ENCODE measurements at regions not wholly inside any gene's neighbourhood (a gene's known extent, or its start where the extent isn't known, plus 50 kb on each side); places are given as distances from the start of the nearest gene placed in this dataset.
"Not testable (repeated sequence)": the region's sequence is repeated elsewhere in the genome, so short reads cannot be mapped to it uniquely, and the experiment has no call there.

GRCh38 chr5:89542736-89543135, 659.8 kb upstream of the MEF2C start:
- TF ChIP-seq CTCF (IDR thresholded peaks at IDR 0.05), result no peak
- H3K27me3 ChIP-seq, result no peaks in the 10 kb centered on the region
- H3K9me3 ChIP-seq, result no peaks in the 10 kb centered on the region
- no peaks in the 10 kb centered on the region for H3K36me3 ChIP-seq
- no peak overlapping the region for H3K4me3 ChIP-seq (ENCODE audit: low read depth in 1 of 2, low read length in 1 of 2)
- no peak overlapping the region for H3K27ac ChIP-seq
- no peaks in the 10 kb centered on the region for H3K4me1 ChIP-seq (ENCODE audit: control insufficient read depth in 1 of 2, insufficient read depth in 1 of 2, low read depth in 1 of 2, low read length in 1 of 2)

DNA sequence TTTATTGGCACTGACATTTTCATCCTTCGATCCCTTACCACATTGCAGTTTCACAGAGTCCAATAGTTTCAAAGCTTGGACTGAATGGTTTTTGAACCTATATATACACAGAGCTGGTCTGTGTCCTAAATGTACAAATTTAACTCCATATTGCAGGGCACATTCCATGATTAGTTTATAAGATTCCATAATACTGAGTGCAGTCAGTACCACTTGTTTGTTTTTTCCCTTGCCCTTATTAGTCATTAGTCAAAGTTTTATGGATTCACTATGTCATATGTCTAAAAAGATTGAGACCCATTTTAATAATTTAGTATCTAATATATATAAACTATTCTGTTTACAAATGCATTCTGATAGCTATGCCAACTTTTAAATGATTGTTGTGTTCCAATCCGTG, 654.8 kb upstream of the MEF2C start:
- no peak overlapping the region for H3K4me3 ChIP-seq (ENCODE audit: low read depth in 1 of 2, low read length in 1 of 2)
- no peaks in the 10 kb centered on the region for H3K9me3 ChIP-seq
- no peak overlapping the region for H3K27ac ChIP-seq
- H3K4me1 ChIP-seq (ENCODE audit: control insufficient read depth in 1 of 2, insufficient read depth in 1 of 2, low read depth in 1 of 2, low read length in 1 of 2), result no peaks in the 10 kb centered on the region
- no peak for TF ChIP-seq CTCF (IDR thresholded peaks at IDR 0.05)
- H3K27me3 ChIP-seq, result no peaks in the 10 kb centered on the region
- H3K36me3 ChIP-seq, result no peaks in the 10 kb centered on the region

GRCh38 chr5:89536020-89536419, 653.0 kb upstream of the MEF2C start:
- Histone ChIP-seq H3K4me1 (ENCODE audit: control insufficient read depth in 1 of 2, insufficient read depth in 1 of 2, low read depth in 1 of 2, low read length in 1 of 2) (no peaks in the 10 kb centered on the region), H3K4me3 (ENCODE audit: low read depth in 1 of 2, low read length in 1 of 2) (no peak overlapping the region), H3K9me3 (no peaks in the 10 kb centered on the region), H3K36me3 (no peaks in the 10 kb centered on the region), H3K27me3 (no peaks in the 10 kb centered on the region), H3K27ac (no peak overlapping the region)
- no peak for TF ChIP-seq CTCF (IDR thresholded peaks at IDR 0.05)

- Histone ChIP-seq H3K4me1 (ENCODE audit: control insufficient read depth in 1 of 2, insufficient read depth in 1 of 2, low read depth in 1 of 2, low read length in 1 of 2) (no peaks in the 10 kb centered on the region), H3K27ac (no peak overlapping the region), H3K27me3 (no peaks in the 10 kb centered on the region), H3K36me3 (no peaks in the 10 kb centered on the region), H3K4me3 (ENCODE audit: low read depth in 1 of 2, low read length in 1 of 2) (no peak overlapping the region), H3K9me3 (no peaks in the 10 kb centered on the region)
- no peak for TF ChIP-seq CTCF (IDR thresholded peaks at IDR 0.05)
Measured at GRCh38 chr5:89535411-89535810, 652.4 kb upstream of the MEF2C start.

GRCh38 chr5:89534331-89534730, 651.3 kb upstream of the MEF2C start:
- Histone ChIP-seq H3K4me3 (ENCODE audit: low read depth in 1 of 2, low read length in 1 of 2) (no peak overlapping the region), H3K4me1 (ENCODE audit: control insufficient read depth in 1 of 2, insufficient read depth in 1 of 2, low read depth in 1 of 2, low read length in 1 of 2) (no peaks in the 10 kb centered on the region), H3K27me3 (no peaks in the 10 kb centered on the region), H3K36me3 (no peaks in the 10 kb centered on the region), H3K27ac (no peak overlapping the region), H3K9me3 (no peaks in the 10 kb centered on the region)
- no peak for TF ChIP-seq CTCF (IDR thresholded peaks at IDR 0.05)

DNA sequence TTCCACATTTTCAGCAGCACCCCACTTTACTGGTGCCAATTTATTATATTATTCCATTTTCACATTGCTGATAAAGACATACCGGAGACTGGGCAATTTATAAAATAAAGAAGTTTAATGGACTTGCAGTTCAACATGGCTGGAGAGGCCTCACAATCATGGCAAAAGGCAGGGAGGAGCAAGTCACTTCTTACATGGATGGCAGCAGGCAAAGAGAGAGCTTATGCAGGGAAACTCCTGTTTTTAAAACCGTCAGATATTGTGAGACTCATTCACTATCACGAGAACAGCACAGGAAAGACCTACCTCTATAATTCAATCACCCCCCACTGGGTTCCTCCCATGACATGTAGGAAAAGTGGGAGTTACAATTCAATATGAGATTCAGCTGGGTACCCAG, 641.8 kb upstream of the MEF2C start:
- Histone ChIP-seq H3K27ac (no peak overlapping the region), H3K36me3 (no peaks in the 10 kb centered on the region), H3K27me3 (no peaks in the 10 kb centered on the region), H3K4me1 (ENCODE audit: control insufficient read depth in 1 of 2, insufficient read depth in 1 of 2, low read depth in 1 of 2, low read length in 1 of 2) (no peaks in the 10 kb centered on the region), H3K9me3 (no peaks in the 10 kb centered on the region), H3K4me3 (ENCODE audit: low read depth in 1 of 2, low read length in 1 of 2) (no peak overlapping the region)
- no peak for TF ChIP-seq CTCF (IDR thresholded peaks at IDR 0.05)

DNA sequence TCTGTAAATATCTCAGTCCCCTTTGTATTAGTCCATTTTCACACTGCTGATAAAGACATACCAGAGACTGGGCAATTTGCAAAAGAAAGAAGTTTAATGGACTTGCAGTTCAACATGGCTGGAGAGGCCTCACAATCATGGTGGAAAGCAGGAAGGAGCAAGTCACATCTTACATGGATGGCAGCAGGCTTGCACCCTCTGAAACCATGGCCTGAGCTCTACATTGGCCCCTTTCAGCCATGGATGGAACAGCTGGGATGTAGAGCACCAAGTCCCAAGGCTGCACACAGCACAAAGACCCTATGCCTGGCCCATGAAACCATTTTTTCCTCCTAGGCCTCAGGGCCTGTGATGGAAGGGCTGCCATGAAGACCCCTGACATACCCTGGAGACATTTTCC, 640.9 kb upstream of the MEF2C start:
- H3K4me1 ChIP-seq (ENCODE audit: control insufficient read depth in 1 of 2, insufficient read depth in 1 of 2, low read depth in 1 of 2, low read length in 1 of 2); H3K9me3 ChIP-seq; H3K27me3 ChIP-seq; H3K27ac ChIP-seq; H3K36me3 ChIP-seq; H3K4me3 ChIP-seq (ENCODE audit: low read depth in 1 of 2, low read length in 1 of 2): not testable (repeated sequence)

Data from neutrophil (primary cell).